Stomach (tissue), 4 donors: ENCODE measurements at regions not wholly inside any gene's neighbourhood (a gene's known extent, or its start where the extent isn't known, plus 50 kb on each side); places are given as distances from the start of the nearest gene placed in this dataset.

Source experiments
- POLR2AphosphoS5 ChIP-seq, 3 donors: sonication (generic); formaldehyde crosslinking; IDR thresholded peaks; one replicate each; pipeline ENCODE4 v1.6.1; 2016; ENCODE audit warnings: antibody characterized with exemption in 3 of 3
- TF ChIP-seq, protein P1 (sequence below), 7 experiments: fragments of 450-650 bp in 4 of 7; fragments of 200-600 bp in 3 of 7; sonication (generic) in 3 of 7; IDR thresholded peaks; one replicate each; pipeline ENCODE4 v1.5.1; 2016 to 2019; ENCODE audit warnings: antibody characterized with exemption in 7 of 7, control low read depth in 2 of 7, mild to moderate bottlenecking in 1 of 7

DNA sequence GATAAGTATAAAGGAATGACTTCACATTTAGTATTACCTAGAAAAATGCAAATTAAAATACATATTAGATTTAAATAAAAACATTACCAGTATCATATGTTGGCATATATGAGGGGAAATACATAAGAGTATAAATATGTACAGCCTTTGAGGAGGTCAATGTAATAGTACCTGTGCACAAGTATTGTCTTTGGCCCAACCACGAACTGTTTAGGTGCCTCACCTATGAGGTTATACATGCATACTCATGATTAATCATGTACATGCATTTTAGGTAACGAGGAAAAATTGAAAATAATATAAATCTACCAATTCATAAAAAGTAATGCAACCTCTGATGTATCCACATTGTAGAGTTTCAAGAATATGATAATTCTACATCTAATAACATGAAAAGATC, 909.8 kb downstream of the METTL15 start:
- TF ChIP-seq, protein P1, sequence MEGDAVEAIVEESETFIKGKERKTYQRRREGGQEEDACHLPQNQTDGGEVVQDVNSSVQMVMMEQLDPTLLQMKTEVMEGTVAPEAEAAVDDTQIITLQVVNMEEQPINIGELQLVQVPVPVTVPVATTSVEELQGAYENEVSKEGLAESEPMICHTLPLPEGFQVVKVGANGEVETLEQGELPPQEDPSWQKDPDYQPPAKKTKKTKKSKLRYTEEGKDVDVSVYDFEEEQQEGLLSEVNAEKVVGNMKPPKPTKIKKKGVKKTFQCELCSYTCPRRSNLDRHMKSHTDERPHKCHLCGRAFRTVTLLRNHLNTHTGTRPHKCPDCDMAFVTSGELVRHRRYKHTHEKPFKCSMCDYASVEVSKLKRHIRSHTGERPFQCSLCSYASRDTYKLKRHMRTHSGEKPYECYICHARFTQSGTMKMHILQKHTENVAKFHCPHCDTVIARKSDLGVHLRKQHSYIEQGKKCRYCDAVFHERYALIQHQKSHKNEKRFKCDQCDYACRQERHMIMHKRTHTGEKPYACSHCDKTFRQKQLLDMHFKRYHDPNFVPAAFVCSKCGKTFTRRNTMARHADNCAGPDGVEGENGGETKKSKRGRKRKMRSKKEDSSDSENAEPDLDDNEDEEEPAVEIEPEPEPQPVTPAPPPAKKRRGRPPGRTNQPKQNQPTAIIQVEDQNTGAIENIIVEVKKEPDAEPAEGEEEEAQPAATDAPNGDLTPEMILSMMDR (IDR thresholded peaks at IDR 0.05), result no peak
- no peak for TF ChIP-seq POLR2AphosphoS5 (IDR thresholded peaks at IDR 0.05)
